Activated CD4-positive, alpha-beta T cell treated with anti-CD3 and anti-CD28 coated beads, Interleukin-2, amount 50 U/mL, for 1 hour (primary cell): ENCODE measurements at regions not wholly inside any gene's neighbourhood (a gene's known extent, or its start where the extent isn't known, plus 50 kb on each side); places are given as distances from the start of the nearest gene placed in this dataset.

Source experiments
- DNase-seq: peaks from one replicate; pipeline ENCODE4 v3.0.0-alpha.2; 2020

- no peak for DNase-seq
These were observed 158.9 kb upstream of the GPR26 start for GRCh38 chr10:123507298-123507697.

GRCh38 chr10:123509338-123509737, 156.8 kb upstream of the GPR26 start:
- DNase-seq, result no peak

GRCh38 chr10:123512901-123513775, 153.0 kb upstream of the GPR26 start:
- DNase-seq, result no peak

- DNase-seq, result no peak
These were observed 152.3 kb upstream of the GPR26 start for GRCh38 chr10:123513870-123514269.

GRCh38 chr10:123514996-123515395, 151.2 kb upstream of the GPR26 start:
- DNase-seq, result no peak

GRCh38 chr10:123515661-123516060, 150.5 kb upstream of the GPR26 start:
- no peak for DNase-seq

- DNase-seq, result no peak
These were observed 149.9 kb upstream of the GPR26 start for GRCh38 chr10:123516291-123516690.

- DNase-seq, result no peak
These were observed 148.7 kb upstream of the GPR26 start for GRCh38 chr10:123517426-123517825.

- no peak for DNase-seq
These were observed 148.3 kb upstream of the GPR26 start for GRCh38 chr10:123517901-123518300.

- DNase-seq, result no peak
These were observed 147.4 kb upstream of the GPR26 start for GRCh38 chr10:123518765-123519164.

- no peak for DNase-seq
These were observed 146.3 kb upstream of the GPR26 start for GRCh38 chr10:123519861-123520260.

GRCh38 chr10:123521076-123521475, 145.1 kb upstream of the GPR26 start:
- DNase-seq, result no peak

- DNase-seq, result no peak
These were observed 144.6 kb upstream of the GPR26 start for GRCh38 chr10:123521556-123521955.

- no peak for DNase-seq
These were observed 143.3 kb upstream of the GPR26 start for GRCh38 chr10:123522702-123523312.

GRCh38 chr10:123523833-123524232, 142.3 kb upstream of the GPR26 start:
- DNase-seq, result no peak

- DNase-seq, result no peak
These were observed 139.6 kb upstream of the GPR26 start for GRCh38 chr10:123526356-123527064.

GRCh38 chr10:123527151-123527550, 139.0 kb upstream of the GPR26 start:
- no peak for DNase-seq

GRCh38 chr10:123529146-123529760, 136.9 kb upstream of the GPR26 start:
- no peak for DNase-seq

- DNase-seq, result no peak
These were observed 135.8 kb upstream of the GPR26 start for GRCh38 chr10:123530166-123530870.

GRCh38 chr10:123535386-123535785, 130.8 kb upstream of the GPR26 start:
- DNase-seq, result no peak

- DNase-seq, result no peak
These were observed 129.8 kb upstream of the GPR26 start for GRCh38 chr10:123536176-123536845.
